GM23338 (cell line): ENCODE measurements at regions not wholly inside any gene's neighbourhood (a gene's known extent, or its start where the extent isn't known, plus 50 kb on each side); places are given as distances from the start of the nearest gene placed in this dataset.
A peak's percentile ranks its signal among the peaks of the same experiment; 100 is the strongest.

Source experiments
- ATAC-seq: fragments of 200-7000 bp; cut with Tn5 transposase; 3 replicates; pipeline ENCODE4 v1.9.1; 2020
- DNase-seq: peaks from one replicate; pipeline ENCODE4 v3.0.0-alpha.2; 2015; ENCODE audit warnings: low spot score
- H2AFZ ChIP-seq: fragments of 200-600 bp; sonication (generic); 2 replicates; pipeline ENCODE4 v1.8.0; 2016; ENCODE audit warnings: antibody characterized with exemption, mild to moderate bottlenecking, moderate library complexity
- H3F3A ChIP-seq: fragments of 200-600 bp; sonication (generic); replicated peaks from 2 replicates; pipeline ENCODE4 v1.8.0; 2017; ENCODE audit warnings: antibody characterized with exemption, mixed run types, low read depth
- H3K27ac ChIP-seq: fragments of 200-600 bp; sonication (generic); 2 replicates; pipeline ENCODE4 v1.6.1; 2016; ENCODE audit warnings: low read depth
- H3K27me3 ChIP-seq: fragments of 200-600 bp; sonication (generic); 2 replicates; pipeline ENCODE4 v1.8.0; 2016; ENCODE audit warnings: mild to moderate bottlenecking, mixed run types, moderate library complexity; ENCODE audit not compliant: insufficient read depth
- H3K36me3 ChIP-seq: fragments of 200-600 bp; sonication (generic); 2 replicates; pipeline ENCODE4 v1.8.0; 2016; ENCODE audit warnings: mild to moderate bottlenecking; ENCODE audit not compliant: insufficient read depth
- H3K4me1 ChIP-seq: fragments of 200-600 bp; sonication (generic); 2 replicates; pipeline ENCODE4 v1.8.0; 2016; ENCODE audit warnings: mild to moderate bottlenecking, moderate library complexity; ENCODE audit not compliant: insufficient read depth
- H3K4me2 ChIP-seq: fragments of 200-600 bp; sonication (generic); 2 replicates; pipeline ENCODE4 v1.7.1; 2017; ENCODE audit warnings: mixed run types
- H3K4me3 ChIP-seq: fragments of 200-600 bp; sonication (generic); 2 replicates; pipeline ENCODE4 v1.6.1; 2016; ENCODE audit warnings: mixed run types
- H3K79me2 ChIP-seq: fragments of 200-600 bp; sonication (generic); replicated peaks from 2 replicates; pipeline ENCODE4 v1.8.0; 2017; ENCODE audit warnings: mild to moderate bottlenecking; ENCODE audit not compliant: insufficient read depth
- H3K9me2 ChIP-seq: fragments of 200-600 bp; sonication (generic); 2 replicates; pipeline ENCODE4 v1.8.0; 2017; ENCODE audit not compliant: insufficient read depth
- H4K20me1 ChIP-seq: fragments of 200-600 bp; sonication (generic); replicated peaks from 2 replicates; pipeline ENCODE4 v1.8.0; 2017; ENCODE audit warnings: mild to moderate bottlenecking; ENCODE audit not compliant: insufficient read depth
- H3K27ac Mint-ChIP-seq: 2 replicates; pipeline ENCODE4 v1.8.0; 2020; ENCODE audit warnings: inconsistent platforms, mild to moderate bottlenecking, moderate library complexity, mixed read lengths
- H3K27me3 Mint-ChIP-seq: 3 replicates; pipeline ENCODE4 v1.8.0; 2022; ENCODE audit warnings: low read depth, mild to moderate bottlenecking, moderate library complexity, mixed read lengths, inconsistent platforms; ENCODE audit not compliant: insufficient read depth, poor library complexity
- H3K36me3 Mint-ChIP-seq: 3 replicates; pipeline ENCODE4 v1.8.0; 2021; ENCODE audit warnings: low read depth, mild to moderate bottlenecking, inconsistent platforms, moderate library complexity, mixed read lengths
- H3K4me1 Mint-ChIP-seq: 3 replicates; pipeline ENCODE4 v1.8.0; 2020; ENCODE audit warnings: mild to moderate bottlenecking, inconsistent platforms, mixed read lengths
- H3K4me3 Mint-ChIP-seq: 3 replicates; pipeline ENCODE4 v1.8.0; 2021; ENCODE audit warnings: moderate library complexity, mild to moderate bottlenecking, inconsistent platforms, mixed read lengths
- H3K9me3 Mint-ChIP-seq: 3 replicates; pipeline ENCODE4 v1.8.0; 2020; ENCODE audit warnings: moderate library complexity, mild to moderate bottlenecking, inconsistent platforms, mixed read lengths
- CREB1 ChIP-seq: fragments of 250-450 bp; sonication (Bioruptor Pico); IDR thresholded peaks from 2 replicates; pipeline ENCODE4 v1.5.0; 2020; ENCODE audit warnings: low read depth, mild to moderate bottlenecking, moderate library complexity
- EZH2 ChIP-seq: fragments of 200-600 bp; sonication (generic); IDR thresholded peaks from one replicate; pipeline ENCODE4 v1.8.0; 2017; ENCODE audit warnings: antibody characterized with exemption, mild to moderate bottlenecking, low read depth; ENCODE audit not compliant: unreplicated experiment
- JUNB ChIP-seq: IDR thresholded peaks from one replicate; pipeline ENCODE4 v1.6.1; 2016; ENCODE audit warnings: antibody characterized with exemption; ENCODE audit not compliant: unreplicated experiment
- NANOG ChIP-seq: IDR thresholded peaks from 2 replicates; pipeline ENCODE4 v1.6.1; 2016; ENCODE audit warnings: antibody characterized with exemption, borderline replicate concordance
- POLR2AphosphoS5 ChIP-seq: IDR thresholded peaks from 2 replicates; pipeline ENCODE4 v1.6.1; 2016; ENCODE audit warnings: antibody characterized with exemption, low read depth
- STAT1 ChIP-seq: IDR thresholded peaks from one replicate; pipeline ENCODE4 v1.6.1; 2016; ENCODE audit warnings: antibody characterized with exemption; ENCODE audit not compliant: unreplicated experiment
- ZNF114 ChIP-seq: fragments of 250-450 bp; sonication (Bioruptor Pico); IDR thresholded peaks from 2 replicates; pipeline ENCODE4 v1.5.0; 2020; ENCODE audit warnings: mild to moderate bottlenecking, moderate library complexity
- ZNF331 ChIP-seq: fragments of 250-450 bp; sonication (Bioruptor Pico); IDR thresholded peaks from 2 replicates; pipeline ENCODE4 v1.5.0; 2020; ENCODE audit warnings: low read depth, mild to moderate bottlenecking, moderate library complexity
- TF ChIP-seq, protein P1 (sequence below): fragments of 250-450 bp; sonication (Bioruptor Pico); IDR thresholded peaks from 2 replicates; pipeline ENCODE4 v1.5.0; 2020; ENCODE audit warnings: mild to moderate bottlenecking, moderate library complexity
- TF ChIP-seq, protein P2 (sequence below): IDR thresholded peaks from 2 replicates; pipeline ENCODE4 v1.6.1; 2016; ENCODE audit warnings: antibody characterized with exemption
- TF ChIP-seq, protein P3 (sequence below), 2 experiments: fragments of 200-600 bp in 1 of 2; sonication (generic) in 1 of 2; conservative IDR thresholded peaks; 2 replicates each; pipeline versions ENCODE4 v1.5.1 to v1.6.1; 2016 to 2017; ENCODE audit warnings: antibody characterized with exemption in 2 of 2, low read depth in 2 of 2, mild to moderate bottlenecking in 2 of 2, moderate library complexity in 1 of 2

DNA sequence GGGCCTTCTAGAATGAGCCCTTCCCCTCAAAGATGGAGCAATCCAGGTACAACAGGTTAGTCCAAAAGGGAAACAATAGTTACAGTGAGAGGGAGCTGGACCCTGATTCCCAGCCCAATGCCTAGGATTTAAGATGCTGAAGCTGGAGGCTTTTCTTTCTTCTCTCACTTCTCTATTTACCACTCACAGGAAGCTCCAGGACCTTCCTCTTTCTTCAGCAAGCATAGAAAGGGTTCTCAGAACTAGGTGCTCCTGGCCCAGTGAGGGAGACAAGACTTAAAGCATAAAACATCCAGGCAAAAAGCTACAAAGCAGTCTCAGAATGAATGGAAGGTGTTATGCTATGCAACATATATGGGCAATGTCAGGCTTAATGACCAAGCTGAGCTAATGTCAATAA, 279.0 kb downstream of the SRBD1 start:
- no peak overlapping the region for H3K27ac ChIP-seq
- TF ChIP-seq EZH2: no peak
- no peak for TF ChIP-seq ZNF331 (CRISPR knock-in tag)
- no peak for TF ChIP-seq CREB1 (CRISPR knock-in tag)
- TF ChIP-seq, protein P1, sequence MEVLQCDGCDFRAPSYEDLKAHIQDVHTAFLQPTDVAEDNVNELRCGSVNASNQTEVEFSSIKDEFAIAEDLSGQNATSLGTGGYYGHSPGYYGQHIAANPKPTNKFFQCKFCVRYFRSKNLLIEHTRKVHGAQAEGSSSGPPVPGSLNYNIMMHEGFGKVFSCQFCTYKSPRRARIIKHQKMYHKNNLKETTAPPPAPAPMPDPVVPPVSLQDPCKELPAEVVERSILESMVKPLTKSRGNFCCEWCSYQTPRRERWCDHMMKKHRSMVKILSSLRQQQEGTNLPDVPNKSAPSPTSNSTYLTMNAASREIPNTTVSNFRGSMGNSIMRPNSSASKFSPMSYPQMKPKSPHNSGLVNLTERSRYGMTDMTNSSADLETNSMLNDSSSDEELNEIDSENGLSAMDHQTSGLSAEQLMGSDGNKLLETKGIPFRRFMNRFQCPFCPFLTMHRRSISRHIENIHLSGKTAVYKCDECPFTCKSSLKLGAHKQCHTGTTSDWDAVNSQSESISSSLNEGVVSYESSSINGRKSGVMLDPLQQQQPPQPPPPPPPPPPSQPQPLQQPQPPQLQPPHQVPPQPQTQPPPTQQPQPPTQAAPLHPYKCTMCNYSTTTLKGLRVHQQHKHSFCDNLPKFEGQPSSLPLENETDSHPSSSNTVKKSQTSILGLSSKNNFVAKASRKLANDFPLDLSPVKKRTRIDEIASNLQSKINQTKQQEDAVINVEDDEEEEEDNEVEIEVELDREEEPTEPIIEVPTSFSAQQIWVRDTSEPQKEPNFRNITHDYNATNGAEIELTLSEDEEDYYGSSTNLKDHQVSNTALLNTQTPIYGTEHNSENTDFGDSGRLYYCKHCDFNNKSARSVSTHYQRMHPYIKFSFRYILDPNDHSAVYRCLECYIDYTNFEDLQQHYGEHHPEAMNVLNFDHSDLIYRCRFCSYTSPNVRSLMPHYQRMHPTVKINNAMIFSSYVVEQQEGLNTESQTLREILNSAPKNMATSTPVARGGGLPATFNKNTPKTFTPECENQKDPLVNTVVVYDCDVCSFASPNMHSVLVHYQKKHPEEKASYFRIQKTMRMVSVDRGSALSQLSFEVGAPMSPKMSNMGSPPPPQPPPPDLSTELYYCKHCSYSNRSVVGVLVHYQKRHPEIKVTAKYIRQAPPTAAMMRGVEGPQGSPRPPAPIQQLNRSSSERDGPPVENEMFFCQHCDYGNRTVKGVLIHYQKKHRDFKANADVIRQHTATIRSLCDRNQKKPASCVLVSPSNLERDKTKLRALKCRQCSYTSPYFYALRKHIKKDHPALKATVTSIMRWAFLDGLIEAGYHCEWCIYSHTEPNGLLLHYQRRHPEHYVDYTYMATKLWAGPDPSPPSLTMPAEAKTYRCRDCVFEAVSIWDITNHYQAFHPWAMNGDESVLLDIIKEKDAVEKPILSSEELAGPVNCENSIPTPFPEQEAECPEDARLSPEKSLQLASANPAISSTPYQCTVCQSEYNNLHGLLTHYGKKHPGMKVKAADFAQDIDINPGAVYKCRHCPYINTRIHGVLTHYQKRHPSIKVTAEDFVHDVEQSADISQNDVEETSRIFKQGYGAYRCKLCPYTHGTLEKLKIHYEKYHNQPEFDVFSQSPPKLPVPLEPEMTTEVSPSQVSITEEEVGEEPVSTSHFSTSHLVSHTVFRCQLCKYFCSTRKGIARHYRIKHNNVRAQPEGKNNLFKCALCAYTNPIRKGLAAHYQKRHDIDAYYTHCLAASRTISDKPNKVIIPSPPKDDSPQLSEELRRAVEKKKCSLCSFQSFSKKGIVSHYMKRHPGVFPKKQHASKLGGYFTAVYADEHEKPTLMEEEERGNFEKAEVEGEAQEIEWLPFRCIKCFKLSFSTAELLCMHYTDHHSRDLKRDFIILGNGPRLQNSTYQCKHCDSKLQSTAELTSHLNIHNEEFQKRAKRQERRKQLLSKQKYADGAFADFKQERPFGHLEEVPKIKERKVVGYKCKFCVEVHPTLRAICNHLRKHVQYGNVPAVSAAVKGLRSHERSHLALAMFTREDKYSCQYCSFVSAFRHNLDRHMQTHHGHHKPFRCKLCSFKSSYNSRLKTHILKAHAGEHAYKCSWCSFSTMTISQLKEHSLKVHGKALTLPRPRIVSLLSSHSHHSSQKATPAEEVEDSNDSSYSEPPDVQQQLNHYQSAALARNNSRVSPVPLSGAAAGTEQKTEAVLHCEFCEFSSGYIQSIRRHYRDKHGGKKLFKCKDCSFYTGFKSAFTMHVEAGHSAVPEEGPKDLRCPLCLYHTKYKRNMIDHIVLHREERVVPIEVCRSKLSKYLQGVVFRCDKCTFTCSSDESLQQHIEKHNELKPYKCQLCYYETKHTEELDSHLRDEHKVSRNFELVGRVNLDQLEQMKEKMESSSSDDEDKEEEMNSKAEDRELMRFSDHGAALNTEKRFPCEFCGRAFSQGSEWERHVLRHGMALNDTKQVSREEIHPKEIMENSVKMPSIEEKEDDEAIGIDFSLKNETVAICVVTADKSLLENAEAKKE: no peak
- TF ChIP-seq STAT1: no peak
- TF ChIP-seq JUNB: no peak
- no peak for TF ChIP-seq POLR2AphosphoS5
- TF ChIP-seq, protein P2, sequence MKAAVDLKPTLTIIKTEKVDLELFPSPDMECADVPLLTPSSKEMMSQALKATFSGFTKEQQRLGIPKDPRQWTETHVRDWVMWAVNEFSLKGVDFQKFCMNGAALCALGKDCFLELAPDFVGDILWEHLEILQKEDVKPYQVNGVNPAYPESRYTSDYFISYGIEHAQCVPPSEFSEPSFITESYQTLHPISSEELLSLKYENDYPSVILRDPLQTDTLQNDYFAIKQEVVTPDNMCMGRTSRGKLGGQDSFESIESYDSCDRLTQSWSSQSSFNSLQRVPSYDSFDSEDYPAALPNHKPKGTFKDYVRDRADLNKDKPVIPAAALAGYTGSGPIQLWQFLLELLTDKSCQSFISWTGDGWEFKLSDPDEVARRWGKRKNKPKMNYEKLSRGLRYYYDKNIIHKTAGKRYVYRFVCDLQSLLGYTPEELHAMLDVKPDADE: no peak
- TF ChIP-seq, protein P3, sequence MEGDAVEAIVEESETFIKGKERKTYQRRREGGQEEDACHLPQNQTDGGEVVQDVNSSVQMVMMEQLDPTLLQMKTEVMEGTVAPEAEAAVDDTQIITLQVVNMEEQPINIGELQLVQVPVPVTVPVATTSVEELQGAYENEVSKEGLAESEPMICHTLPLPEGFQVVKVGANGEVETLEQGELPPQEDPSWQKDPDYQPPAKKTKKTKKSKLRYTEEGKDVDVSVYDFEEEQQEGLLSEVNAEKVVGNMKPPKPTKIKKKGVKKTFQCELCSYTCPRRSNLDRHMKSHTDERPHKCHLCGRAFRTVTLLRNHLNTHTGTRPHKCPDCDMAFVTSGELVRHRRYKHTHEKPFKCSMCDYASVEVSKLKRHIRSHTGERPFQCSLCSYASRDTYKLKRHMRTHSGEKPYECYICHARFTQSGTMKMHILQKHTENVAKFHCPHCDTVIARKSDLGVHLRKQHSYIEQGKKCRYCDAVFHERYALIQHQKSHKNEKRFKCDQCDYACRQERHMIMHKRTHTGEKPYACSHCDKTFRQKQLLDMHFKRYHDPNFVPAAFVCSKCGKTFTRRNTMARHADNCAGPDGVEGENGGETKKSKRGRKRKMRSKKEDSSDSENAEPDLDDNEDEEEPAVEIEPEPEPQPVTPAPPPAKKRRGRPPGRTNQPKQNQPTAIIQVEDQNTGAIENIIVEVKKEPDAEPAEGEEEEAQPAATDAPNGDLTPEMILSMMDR (conservative IDR thresholded peaks at IDR 0.05; ENCODE audit: low read depth in 2 of 2): no peak
- TF ChIP-seq ZNF114 (CRISPR knock-in tag): no peak
- TF ChIP-seq NANOG: no peak
- Mint-ChIP-seq H3K9me3 (no peaks in the 10 kb centered on the region; the same call in 2 of the 3 replicates), H3K4me3 (no peak overlapping the region), H3K36me3 (peaks cover 2% of the 10 kb centered on the region; the same call in 1 of the 3 replicates), H3K4me1 (peaks cover 17% of the 10 kb centered on the region), H3K27ac (no peak overlapping the region), H3K27me3 (peaks cover 4% of the 10 kb centered on the region)
- DNase-seq (no peak), ATAC-seq (no peak)
- H3K79me2 ChIP-seq: no peaks in the 10 kb centered on the region
- H3K9me2 ChIP-seq: peaks cover 21% of the 10 kb centered on the region
- H3F3A ChIP-seq: no peaks in the 10 kb centered on the region
- no peaks in the 10 kb centered on the region for H3K36me3 ChIP-seq
- no peaks in the 10 kb centered on the region for H3K27me3 ChIP-seq
- no peak overlapping the region for H3K4me3 ChIP-seq
- H3K4me2 ChIP-seq: no peak overlapping the region
- H2AFZ ChIP-seq: peak overlapping the region; percentile 23; the same call in 1 of the 2 replicates
- H3K4me1 ChIP-seq: no peaks in the 10 kb centered on the region; the same call in 1 of the 2 replicates
- no peaks in the 10 kb centered on the region for H4K20me1 ChIP-seq
